NCI-H2171 (cell line): ENCODE measurements at regions not wholly inside any gene's neighbourhood (a gene's known extent, or its start where the extent isn't known, plus 50 kb on each side); places are given as distances from the start of the nearest gene placed in this dataset.
A peak's percentile ranks its signal among the peaks of the same experiment; 100 is the strongest.

Experiments used
- DNase-seq: peaks from one replicate; lab custom pipeline; 2025; lab: John Stamatoyannopoulos, UW

- no peak for DNase-seq
Measured at GRCh38 chr9:1554081-1555035, 460.8 kb upstream of the SMARCA2 start.

- DNase-seq, result peak; percentile 70
Measured at GRCh38 chr9:1558666-1559065, 456.5 kb upstream of the SMARCA2 start.

GRCh38 chr9:1575939-1576338 lies 439.2 kb upstream of the SMARCA2 start:
- DNase-seq, result no peak

- no peak for DNase-seq
Measured at GRCh38 chr9:1580215-1580614, 434.9 kb upstream of the SMARCA2 start.

GRCh38 chr9:1581926-1582325 lies 433.2 kb upstream of the SMARCA2 start:
- DNase-seq, result no peak

GRCh38 chr9:1591310-1591709 lies 423.8 kb upstream of the SMARCA2 start:
- DNase-seq, result no peak

GRCh38 chr9:1598270-1598669 lies 416.9 kb upstream of the SMARCA2 start:
- DNase-seq, result no peak

GRCh38 chr9:1599961-1600360 lies 415.2 kb upstream of the SMARCA2 start:
- DNase-seq, result no peak

- peak; percentile 50 for DNase-seq
Measured at GRCh38 chr9:1604942-1605560, 410.1 kb upstream of the SMARCA2 start.

- DNase-seq, result no peak
Measured at GRCh38 chr9:1606253-1606652, 408.9 kb upstream of the SMARCA2 start.

- DNase-seq, result no peak
Measured at GRCh38 chr9:1612886-1613285, 402.3 kb upstream of the SMARCA2 start.

GRCh38 chr9:1617419-1617818 lies 397.7 kb upstream of the SMARCA2 start:
- DNase-seq, result no peak

GRCh38 chr9:1619915-1620710 lies 395.0 kb upstream of the SMARCA2 start:
- peak; percentile 67 for DNase-seq

GRCh38 chr9:1637401-1637800 lies 377.7 kb upstream of the SMARCA2 start:
- DNase-seq, result no peak

GRCh38 chr9:1639166-1639565 lies 376.0 kb upstream of the SMARCA2 start:
- no peak for DNase-seq

- no peak for DNase-seq
Measured at GRCh38 chr9:1647776-1648175, 367.4 kb upstream of the SMARCA2 start.

- DNase-seq, result no peak
Measured at GRCh38 chr9:1653282-1653681, 361.9 kb upstream of the SMARCA2 start.

GRCh38 chr9:1658661-1659362 lies 356.3 kb upstream of the SMARCA2 start:
- DNase-seq, result no peak

- no peak for DNase-seq
Measured at GRCh38 chr9:1659363-1659690, 355.8 kb upstream of the SMARCA2 start.

- no peak for DNase-seq
Measured at GRCh38 chr9:1668441-1668840, 346.7 kb upstream of the SMARCA2 start.

GRCh38 chr9:1673300-1673699 lies 341.8 kb upstream of the SMARCA2 start:
- no peak for DNase-seq

GRCh38 chr9:1676771-1677170 lies 338.4 kb upstream of the SMARCA2 start:
- no peak for DNase-seq
